Adrenal gland (tissue), 9 donors: ENCODE measurements at regions not wholly inside any gene's neighbourhood (a gene's known extent, or its start where the extent isn't known, plus 50 kb on each side); places are given as distances from the start of the nearest gene placed in this dataset.

Source experiments
- DNase-seq, 7 donors: peaks; one replicate each; pipeline ENCODE4 v3.0.0-alpha.2; 2019 to 2020
- H3K27ac ChIP-seq, 5 donors: fragments of 200-600 bp; sonication (generic) in 4 of 5; 1 replicate in 3 of 5; 2 replicates in 2 of 5; pipeline versions ENCODE4 v1.5.1 to v1.8.0; 2016 to 2020; ENCODE audit warnings: mild to moderate bottlenecking in 1 of 5
- H3K27me3 ChIP-seq: fragments of 200-600 bp; 2 replicates; pipeline ENCODE4 v1.8.0; 2021
- H3K36me3 ChIP-seq, 2 donors: fragments of 200-600 bp; replicated peaks in 1 of 2; 1 replicate in 1 of 2; 2 replicates in 1 of 2; pipeline versions ENCODE4 v1.5.1 to v1.8.0; 2018 to 2022
- H3K4me1 ChIP-seq, 2 donors: fragments of 200-600 bp; replicated peaks in 1 of 2; 1 replicate in 1 of 2; 2 replicates in 1 of 2; pipeline versions ENCODE4 v1.5.1 to v1.8.0; 2018 to 2021
- H3K4me3 ChIP-seq, 4 donors: fragments of 200-600 bp; sonication (generic) in 3 of 4; one replicate each; pipeline ENCODE4 v1.5.1; 2016 to 2018
- H3K9me3 ChIP-seq, 3 donors: fragments of 200-600 bp; sonication (generic) in 1 of 3; replicated peaks in 1 of 3; 1 replicate in 2 of 3; 2 replicates in 1 of 3; pipeline versions ENCODE4 v1.5.1 to v1.8.0; 2016 to 2021
- POLR2A ChIP-seq, 2 donors: fragments of 450-650 bp; IDR thresholded peaks; one replicate each; pipeline ENCODE4 v1.6.1; 2017; ENCODE audit warnings: antibody characterized with exemption in 2 of 2, mild to moderate bottlenecking in 2 of 2, moderate library complexity in 1 of 2
- WGBS, 4 donors: extraction: QIAGEN DNeasy Blood & Tissue Kit in 2 of 4; methylation state at CpG; one replicate each; pipeline versions ENCODE4 v1.1.5 to v1.1.7; 2013 to 2017; 5-methylcytosine and 5-hydroxymethylcytosine counted together
- intact Hi-C, 2 donors: fragments of 100-400 bp; cut with DNase I; formaldehyde crosslinking; loops; one replicate each; pipeline versions ENCODE4 v1.14.1 to v1.15.0; 2022 to 2023
- TF ChIP-seq, protein P1 (sequence below), 6 experiments: fragments of 450-650 bp in 4 of 6; fragments of 200-600 bp in 2 of 6; sonication (generic) in 1 of 6; IDR thresholded peaks; 1 replicate in 5 of 6; 2 replicates in 1 of 6; pipeline versions ENCODE4 v1.5.1 to v1.8.0; 2016 to 2021; ENCODE audit warnings: antibody characterized with exemption in 6 of 6, mild to moderate bottlenecking in 2 of 6, moderate library complexity in 1 of 6
- donor health status: healthy with polysubstance abuse.
- donor health status: Bipolar disorder and iron deficiency.
- donor health status: DM: yes; HTN: yes; CAD: no.
- donor health status: DM: no; HTN: no; CAD: no.
- donor health status: DM: no; HTN: no; CAD: no.

DNA sequence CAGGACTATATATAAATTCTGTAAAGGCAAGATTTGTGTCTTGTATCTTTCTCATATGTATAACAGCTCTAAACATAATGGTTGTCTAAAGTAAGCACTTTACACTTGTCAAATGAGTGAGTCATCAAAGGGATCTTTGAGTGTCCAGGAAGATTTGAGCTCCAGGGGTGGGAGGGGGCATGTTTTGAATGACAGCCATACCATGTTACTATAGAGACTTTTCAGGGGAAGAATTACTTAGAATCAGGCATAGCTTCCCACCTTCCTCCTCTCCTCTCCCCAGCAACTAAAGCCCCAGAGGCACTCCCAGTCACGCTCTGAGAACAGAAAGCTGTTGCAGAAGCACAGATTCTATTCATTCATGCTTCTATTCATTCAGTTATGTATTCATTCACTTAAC lies 65.8 kb upstream of the ALK start:
- intact Hi-C loops: no loop called here
- H3K4me1 ChIP-seq: no peaks in the 10 kb centered on the region
- no peaks in the 10 kb centered on the region for H3K9me3 ChIP-seq
- TF ChIP-seq POLR2A (IDR thresholded peaks at IDR 0.05): no peak
- TF ChIP-seq, protein P1, sequence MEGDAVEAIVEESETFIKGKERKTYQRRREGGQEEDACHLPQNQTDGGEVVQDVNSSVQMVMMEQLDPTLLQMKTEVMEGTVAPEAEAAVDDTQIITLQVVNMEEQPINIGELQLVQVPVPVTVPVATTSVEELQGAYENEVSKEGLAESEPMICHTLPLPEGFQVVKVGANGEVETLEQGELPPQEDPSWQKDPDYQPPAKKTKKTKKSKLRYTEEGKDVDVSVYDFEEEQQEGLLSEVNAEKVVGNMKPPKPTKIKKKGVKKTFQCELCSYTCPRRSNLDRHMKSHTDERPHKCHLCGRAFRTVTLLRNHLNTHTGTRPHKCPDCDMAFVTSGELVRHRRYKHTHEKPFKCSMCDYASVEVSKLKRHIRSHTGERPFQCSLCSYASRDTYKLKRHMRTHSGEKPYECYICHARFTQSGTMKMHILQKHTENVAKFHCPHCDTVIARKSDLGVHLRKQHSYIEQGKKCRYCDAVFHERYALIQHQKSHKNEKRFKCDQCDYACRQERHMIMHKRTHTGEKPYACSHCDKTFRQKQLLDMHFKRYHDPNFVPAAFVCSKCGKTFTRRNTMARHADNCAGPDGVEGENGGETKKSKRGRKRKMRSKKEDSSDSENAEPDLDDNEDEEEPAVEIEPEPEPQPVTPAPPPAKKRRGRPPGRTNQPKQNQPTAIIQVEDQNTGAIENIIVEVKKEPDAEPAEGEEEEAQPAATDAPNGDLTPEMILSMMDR (IDR thresholded peaks at IDR 0.05): no peak
- no peak for DNase-seq
- H3K27me3 ChIP-seq: no peaks in the 10 kb centered on the region
- 75 to 92% (median 89%) methylated on average over 1 of the region's 1 CpG for WGBS, 4 donors
- H3K27ac ChIP-seq: no peak overlapping the region
- no peaks in the 10 kb centered on the region for H3K36me3 ChIP-seq
- H3K4me3 ChIP-seq: no peak overlapping the region

DNA sequence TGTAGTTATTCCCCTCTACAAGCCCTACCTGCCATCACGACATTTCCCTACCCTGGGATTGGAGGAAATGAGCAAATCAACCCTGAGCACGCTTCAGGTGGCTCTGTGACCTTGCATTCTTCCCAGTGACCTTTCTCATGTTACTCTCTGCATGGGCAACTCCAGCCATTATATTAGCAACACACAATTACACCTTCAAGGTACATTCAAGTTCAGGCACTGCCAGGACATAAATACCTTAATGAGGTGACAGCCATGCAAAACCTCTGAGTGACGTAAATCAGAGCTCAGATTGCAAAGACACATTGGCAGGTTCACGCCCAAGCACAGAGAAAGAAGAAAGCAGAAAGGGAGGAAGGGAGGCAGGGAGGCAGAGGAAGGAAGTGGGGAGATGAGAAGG lies 68.7 kb upstream of the ALK start:
- H3K27me3 ChIP-seq: no peaks in the 10 kb centered on the region
- WGBS, 4 donors: 56 to 71% (median 64%) methylated on average over 4 of the region's 4 CpGs
- no peaks in the 10 kb centered on the region for H3K4me1 ChIP-seq
- no peak for TF ChIP-seq POLR2A (IDR thresholded peaks at IDR 0.05)
- no peak overlapping the region for H3K4me3 ChIP-seq
- intact Hi-C loops: no loop called here
- DNase-seq: no peak
- H3K36me3 ChIP-seq: no peaks in the 10 kb centered on the region
- H3K27ac ChIP-seq: no peak overlapping the region
- no peaks in the 10 kb centered on the region for H3K9me3 ChIP-seq

DNA sequence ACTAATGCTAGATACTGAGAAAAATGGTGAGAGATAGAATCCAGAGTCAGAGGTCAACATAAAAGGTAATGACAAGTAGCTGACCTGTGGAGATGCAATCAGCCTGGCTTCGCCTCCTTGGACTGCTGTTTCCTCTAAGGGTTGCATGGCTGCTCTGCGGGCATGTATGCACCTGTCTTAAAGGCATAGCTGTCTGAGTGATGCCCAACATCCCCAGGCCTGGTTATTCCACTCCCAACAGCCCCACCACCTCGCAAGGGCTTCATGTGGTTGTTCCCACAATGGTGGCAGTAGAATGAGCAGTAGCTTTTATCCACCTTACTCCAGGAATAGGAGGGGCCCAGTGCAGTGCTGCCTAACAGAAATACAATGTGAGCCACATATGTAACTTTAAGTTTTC lies 69.7 kb upstream of the ALK start:
- Histone ChIP-seq H3K27ac (no peak overlapping the region), H3K36me3 (no peaks in the 10 kb centered on the region)
- WGBS, 4 donors: 76 to 91% (median 89%) methylated on average over 2 to 3 of the region's 3 CpGs

DNA sequence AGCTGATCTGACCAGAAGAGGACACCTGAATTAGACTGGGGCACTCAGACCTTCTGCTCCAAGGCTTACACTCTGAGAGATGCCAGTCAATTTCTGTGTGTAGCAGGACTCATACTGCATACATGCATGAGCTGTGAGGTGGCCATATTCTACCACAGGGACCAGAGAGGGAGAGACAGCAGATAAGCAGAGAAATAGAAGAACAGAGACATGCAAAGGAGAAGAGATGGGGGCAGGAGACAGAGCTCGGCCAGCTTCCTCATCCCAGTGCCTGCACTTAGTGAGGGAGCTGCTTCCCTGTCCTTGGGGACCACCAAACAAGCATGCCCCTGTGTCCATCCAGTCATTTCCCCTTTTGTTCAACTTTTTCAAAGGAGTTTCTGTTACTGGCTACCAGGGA lies 73.9 kb upstream of the ALK start:
- intact Hi-C loops: no loop called here
- no peaks in the 10 kb centered on the region for H3K4me1 ChIP-seq
- H3K27me3 ChIP-seq: no peaks in the 10 kb centered on the region
- no peak overlapping the region for H3K27ac ChIP-seq
- 49 to 67% (median 54%) methylated on average over 1 of the region's 1 CpG for WGBS, 4 donors
- H3K9me3 ChIP-seq: no peaks in the 10 kb centered on the region
- no peak for TF ChIP-seq POLR2A (IDR thresholded peaks at IDR 0.05)
- TF ChIP-seq, protein P1 (IDR thresholded peaks at IDR 0.05): no peak
- H3K36me3 ChIP-seq: no peaks in the 10 kb centered on the region
- no peak for DNase-seq
- H3K4me3 ChIP-seq: no peak overlapping the region

More for the DNA sequence above, 69.7 kb upstream of the ALK start:
- no peak for DNase-seq
- intact Hi-C loops: no loop called here
- H3K4me1 ChIP-seq: no peaks in the 10 kb centered on the region
- TF ChIP-seq, protein P1 (IDR thresholded peaks at IDR 0.05): no peak
- TF ChIP-seq POLR2A (IDR thresholded peaks at IDR 0.05): no peak
- H3K4me3 ChIP-seq: no peak overlapping the region
- H3K9me3 ChIP-seq: no peaks in the 10 kb centered on the region
- H3K27me3 ChIP-seq: no peaks in the 10 kb centered on the region

DNA sequence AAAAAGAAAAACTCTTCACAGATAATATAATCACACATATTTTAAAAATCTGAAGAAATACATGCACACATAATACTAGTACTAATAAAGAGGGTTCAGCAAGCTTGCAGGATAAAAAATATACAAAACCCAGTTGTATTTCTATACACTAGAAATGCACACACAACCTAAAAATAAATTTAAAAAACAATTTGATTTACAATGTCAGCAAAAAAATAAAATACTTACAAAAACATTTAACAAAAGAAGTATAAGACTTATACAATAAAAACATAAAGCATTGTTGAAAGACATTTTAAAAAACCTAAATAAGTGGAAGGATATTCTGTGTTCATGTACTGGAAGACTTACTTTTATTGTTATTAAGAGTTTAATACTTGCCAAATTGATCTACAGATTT lies 81.7 kb upstream of the ALK start:
- intact Hi-C loops: no loop called here
- H3K27ac ChIP-seq: no peak overlapping the region
- TF ChIP-seq POLR2A (IDR thresholded peaks at IDR 0.05): no peak
- TF ChIP-seq, protein P1 (IDR thresholded peaks at IDR 0.05): no peak
- H3K4me1 ChIP-seq: no peaks in the 10 kb centered on the region
- H3K4me3 ChIP-seq: no peak overlapping the region
- H3K36me3 ChIP-seq: no peaks in the 10 kb centered on the region
- H3K9me3 ChIP-seq: no peaks in the 10 kb centered on the region
- DNase-seq: no peak
- no peaks in the 10 kb centered on the region for H3K27me3 ChIP-seq
